Fibroblast of pulmonary artery (primary cell): ENCODE measurements at regions not wholly inside any gene's neighbourhood (a gene's known extent, or its start where the extent isn't known, plus 50 kb on each side); places are given as distances from the start of the nearest gene placed in this dataset.

Experiments
- DNase-seq: peaks from one replicate; pipeline ENCODE4 v3.0.0-alpha.2; 2010; ENCODE audit warnings: low read depth
- H3K4me3 ChIP-seq: replicated peaks from 2 replicates; pipeline ENCODE4 v1.5.1; 2011; ENCODE audit warnings: low read depth, mild to moderate bottlenecking, control low read depth, low read length, moderate library complexity
- TF ChIP-seq, protein P1 (sequence below): IDR thresholded peaks from 2 replicates; pipeline ENCODE4 v1.5.1; 2011; ENCODE audit warnings: mild to moderate bottlenecking, control low read depth, low read length, inconsistent platforms; ENCODE audit errors: missing control alignments

DNA sequence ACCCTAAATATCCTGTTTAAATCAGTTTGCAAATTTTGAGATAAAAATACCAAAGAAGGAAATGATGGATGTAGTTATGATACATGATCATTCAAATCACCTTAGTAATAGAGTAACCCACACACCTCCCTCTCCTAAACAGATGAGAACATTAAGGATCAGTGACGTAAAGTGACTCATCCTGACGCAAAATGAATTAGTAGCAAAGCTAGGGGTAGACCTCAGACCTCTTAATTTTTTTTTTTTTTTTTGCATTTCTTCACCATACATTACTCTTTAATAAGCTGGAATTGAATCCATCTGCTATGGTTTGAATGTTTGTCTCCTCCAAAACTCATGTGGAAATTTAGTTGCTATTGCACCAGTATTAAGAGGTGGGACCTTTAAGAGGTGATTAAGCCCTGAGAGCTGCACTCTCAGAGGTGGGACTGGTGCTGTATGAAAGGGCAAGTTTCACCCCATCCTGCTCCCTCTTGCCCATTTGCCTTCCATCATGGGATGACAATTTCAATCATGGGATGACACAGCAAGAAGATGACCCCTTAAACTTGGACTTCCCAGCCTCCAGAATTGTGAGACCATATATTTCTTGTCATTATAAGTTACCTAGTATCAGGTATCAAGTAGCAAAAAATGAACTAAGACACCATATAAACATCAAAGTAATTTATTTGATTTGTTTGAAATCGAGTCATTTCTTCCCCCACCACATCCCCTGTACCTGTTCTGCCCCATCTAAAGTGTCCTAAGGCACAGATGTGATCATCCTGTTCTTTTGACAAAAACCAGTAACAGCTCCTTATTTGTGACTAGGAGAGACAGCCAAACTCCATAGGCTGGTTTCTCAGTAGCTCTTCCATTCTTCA lies 114.6 kb upstream of the DUSP10 start:
- no peak overlapping the region for H3K4me3 ChIP-seq
- DNase-seq, result peak; percentile 50
- TF ChIP-seq, protein P1, sequence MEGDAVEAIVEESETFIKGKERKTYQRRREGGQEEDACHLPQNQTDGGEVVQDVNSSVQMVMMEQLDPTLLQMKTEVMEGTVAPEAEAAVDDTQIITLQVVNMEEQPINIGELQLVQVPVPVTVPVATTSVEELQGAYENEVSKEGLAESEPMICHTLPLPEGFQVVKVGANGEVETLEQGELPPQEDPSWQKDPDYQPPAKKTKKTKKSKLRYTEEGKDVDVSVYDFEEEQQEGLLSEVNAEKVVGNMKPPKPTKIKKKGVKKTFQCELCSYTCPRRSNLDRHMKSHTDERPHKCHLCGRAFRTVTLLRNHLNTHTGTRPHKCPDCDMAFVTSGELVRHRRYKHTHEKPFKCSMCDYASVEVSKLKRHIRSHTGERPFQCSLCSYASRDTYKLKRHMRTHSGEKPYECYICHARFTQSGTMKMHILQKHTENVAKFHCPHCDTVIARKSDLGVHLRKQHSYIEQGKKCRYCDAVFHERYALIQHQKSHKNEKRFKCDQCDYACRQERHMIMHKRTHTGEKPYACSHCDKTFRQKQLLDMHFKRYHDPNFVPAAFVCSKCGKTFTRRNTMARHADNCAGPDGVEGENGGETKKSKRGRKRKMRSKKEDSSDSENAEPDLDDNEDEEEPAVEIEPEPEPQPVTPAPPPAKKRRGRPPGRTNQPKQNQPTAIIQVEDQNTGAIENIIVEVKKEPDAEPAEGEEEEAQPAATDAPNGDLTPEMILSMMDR, result no peak

DNA sequence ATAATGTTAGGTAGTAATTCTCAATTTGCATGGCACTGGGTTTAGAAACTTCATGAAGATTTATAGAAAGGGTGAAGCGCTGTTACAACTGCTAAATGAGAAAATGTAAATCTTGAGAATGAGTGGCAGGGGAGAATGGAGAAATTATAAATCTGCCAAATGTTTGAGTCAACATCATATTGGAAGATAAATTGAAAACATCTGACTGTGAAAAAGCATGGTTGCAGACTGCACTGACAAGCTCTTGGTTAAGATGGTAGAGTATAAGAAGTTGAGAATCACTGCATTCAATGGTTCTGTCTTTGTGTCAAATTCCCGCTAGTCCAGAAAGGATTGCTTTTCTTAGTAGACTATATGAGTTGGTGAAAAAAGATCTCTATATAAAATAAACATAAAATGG lies 113.3 kb upstream of the DUSP10 start:
- TF ChIP-seq, protein P1, result no peak
- DNase-seq, result no peak
- no peak overlapping the region for H3K4me3 ChIP-seq

DNA sequence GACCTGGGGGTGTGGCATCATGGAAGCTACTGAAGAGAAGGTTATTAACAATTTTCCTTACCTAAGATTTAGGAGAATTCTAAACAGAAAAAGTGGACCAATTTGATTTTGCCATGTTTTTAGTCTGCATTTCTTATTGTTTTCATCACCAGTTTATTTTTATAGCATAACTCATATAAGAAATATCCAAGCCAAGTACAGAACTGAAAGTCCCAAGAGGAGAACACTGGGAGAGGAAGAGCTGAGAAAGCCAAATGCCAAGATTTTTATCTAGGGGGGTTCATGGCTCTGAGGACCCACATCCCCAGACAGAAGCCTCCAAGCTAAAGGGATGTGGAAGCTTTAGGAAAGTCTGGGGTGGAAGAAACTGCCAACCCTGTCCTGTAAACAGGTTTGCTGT lies 109.4 kb upstream of the DUSP10 start:
- no peak overlapping the region for H3K4me3 ChIP-seq
- no peak for DNase-seq
- TF ChIP-seq, protein P1, result no peak

DNA sequence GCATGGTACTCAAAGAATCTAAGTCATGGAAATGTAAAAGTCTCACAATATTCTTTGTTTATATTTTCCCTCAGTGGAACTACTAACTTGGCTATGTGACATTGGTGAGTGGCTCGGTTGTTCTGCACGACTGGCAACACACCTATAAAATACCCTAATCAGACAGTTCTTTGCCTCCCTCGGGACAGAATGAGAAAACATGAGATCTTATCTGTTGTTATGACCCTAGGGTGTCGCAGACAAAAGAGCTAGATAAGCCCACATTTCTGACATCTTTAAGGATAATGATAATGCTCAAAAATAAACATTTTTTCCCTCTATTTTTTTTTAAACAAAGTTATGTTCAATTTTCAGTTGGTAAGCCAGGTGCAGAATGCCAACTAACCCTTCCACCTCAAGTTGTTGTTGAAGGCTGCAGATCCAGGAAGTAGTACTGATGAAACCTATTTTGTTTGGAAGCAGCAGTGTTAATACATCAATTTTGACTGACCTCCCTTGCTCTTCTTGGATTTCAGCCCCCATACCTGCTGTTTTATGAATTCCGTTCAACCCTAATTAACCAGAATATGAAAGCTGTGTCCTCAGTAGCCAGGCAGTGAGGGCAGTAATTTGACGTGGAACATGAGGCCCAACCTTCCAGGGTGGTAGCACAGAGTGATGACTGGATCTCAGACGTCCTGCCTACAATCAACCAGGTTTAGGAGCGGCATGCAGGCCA lies 108.7 kb upstream of the DUSP10 start:
- no peak for DNase-seq
- TF ChIP-seq, protein P1, result no peak
- H3K4me3 ChIP-seq, result no peak overlapping the region

DNA sequence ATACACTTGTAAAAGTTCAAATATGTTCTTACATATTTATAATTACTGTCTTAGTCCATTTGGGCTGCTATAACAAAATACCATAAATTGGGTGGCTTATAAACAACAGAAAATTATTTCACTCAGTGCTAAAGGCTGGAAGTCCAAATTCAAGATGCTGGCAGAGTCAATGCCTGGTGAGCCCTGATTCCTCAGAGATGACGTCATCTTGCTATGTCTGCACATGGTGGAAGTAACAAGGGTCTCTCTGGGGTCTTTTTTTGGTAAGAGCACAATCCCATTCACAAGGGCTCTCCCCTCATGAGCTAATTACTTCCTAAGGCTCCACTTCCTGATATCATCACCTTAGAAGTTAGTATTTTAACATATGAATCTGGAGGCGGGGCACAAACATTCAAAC lies 108.0 kb upstream of the DUSP10 start:
- TF ChIP-seq, protein P1, result no peak

DNA sequence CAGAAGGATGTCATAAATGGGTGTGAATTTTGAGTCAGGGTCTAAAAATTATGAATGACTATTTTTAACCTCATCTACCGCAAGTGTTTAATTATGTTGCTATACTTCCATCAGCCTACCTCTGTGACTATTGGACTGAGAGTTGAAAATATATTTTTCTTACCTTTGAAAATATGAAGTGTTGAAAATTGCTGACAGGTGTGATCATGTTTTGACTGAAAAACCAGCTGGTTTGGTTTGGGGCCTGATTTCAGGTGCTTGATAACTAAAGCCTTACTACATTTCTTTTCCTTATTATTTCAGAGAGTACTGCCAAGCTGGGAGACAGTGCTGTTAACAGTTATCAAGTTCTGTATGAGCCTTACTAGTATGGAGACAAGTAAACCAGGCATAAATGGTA lies 107.2 kb upstream of the DUSP10 start:
- no peak overlapping the region for H3K4me3 ChIP-seq
- TF ChIP-seq, protein P1, result no peak

More for the DNA sequence above, 108.0 kb upstream of the DUSP10 start:
- no peak overlapping the region for H3K4me3 ChIP-seq
- DNase-seq, result no peak

More for the DNA sequence above, 107.2 kb upstream of the DUSP10 start:
- no peak for DNase-seq
